ENCODE measurements at regions not wholly inside any gene's neighbourhood (a gene's known extent, or its start where the extent isn't known, plus 50 kb on each side); places are given as distances from the start of the nearest gene placed in this dataset.

- H3K4me3 ChIP-seq = no peak overlapping the region
- no peak for TF ChIP-seq POLR2A (IDR thresholded peaks at IDR 0.05)
- no peak for TF ChIP-seq CTCF (IDR thresholded peaks at IDR 0.05)
- WGBS, 2 donors = 88 to 100% methylated on average over 1 of the region's 1 CpG
- no peaks in the 10 kb centered on the region for H3K36me3 ChIP-seq (replicated peaks in 1 of 2; ENCODE audit: insufficient read depth in 1 of 2, low read depth in 2 of 2)
- no peaks in the 10 kb centered on the region for H3K27me3 ChIP-seq
- H3K9me3 ChIP-seq = no peaks in the 10 kb centered on the region
- no peaks in the 10 kb centered on the region for H3K4me1 ChIP-seq
- intact Hi-C loops (cut with DNase I) = no loop called here
- DNase-seq (no peak), ATAC-seq (no peak)
- no peak overlapping the region for H3K27ac ChIP-seq
Observed at GRCh38 chr2:185663811-185664210, 74.8 kb upstream of the FSIP2 start.

GRCh38 chr2:185664384-185664783 lies 74.2 kb upstream of the FSIP2 start:
- Histone ChIP-seq H3K9me3 (no peaks in the 10 kb centered on the region), H3K36me3 (replicated peaks in 1 of 2; ENCODE audit: insufficient read depth in 1 of 2, low read depth in 2 of 2) (no peaks in the 10 kb centered on the region), H3K27ac (no peak overlapping the region), H3K4me1 (no peaks in the 10 kb centered on the region), H3K4me3 (no peak overlapping the region), H3K27me3 (no peaks in the 10 kb centered on the region)
- WGBS, 2 donors = 67 to 74% methylated on average over 2 of the region's 2 CpGs
- intact Hi-C loops (cut with DNase I) = no loop called here
- no peak for TF ChIP-seq CTCF (IDR thresholded peaks at IDR 0.05)
- no peak for TF ChIP-seq POLR2A (IDR thresholded peaks at IDR 0.05)
- no peak for ATAC-seq
- DNase-seq = no peak

GRCh38 chr2:185665251-185665814 lies 73.3 kb upstream of the FSIP2 start:
- Histone ChIP-seq H3K9me3 (no peaks in the 10 kb centered on the region), H3K27ac (no peak overlapping the region), H3K4me1 (no peaks in the 10 kb centered on the region), H3K4me3 (no peak overlapping the region), H3K27me3 (no peaks in the 10 kb centered on the region), H3K36me3 (replicated peaks in 1 of 2; ENCODE audit: insufficient read depth in 1 of 2, low read depth in 2 of 2) (no peaks in the 10 kb centered on the region)
- intact Hi-C loops (cut with DNase I) = no loop called here
- DNase-seq (no peak), ATAC-seq (no peak)
- TF ChIP-seq CTCF (IDR thresholded peaks at IDR 0.05) (no peak), POLR2A (IDR thresholded peaks at IDR 0.05) (no peak)
- WGBS, 2 donors = 86 to 97% methylated on average over 2 of the region's 2 CpGs

- 87 to 92% methylated on average over 2 of the region's 2 CpGs for WGBS, 2 donors
- intact Hi-C loops (cut with DNase I) = no loop called here
- H3K4me3 ChIP-seq = no peak overlapping the region
- no peak for TF ChIP-seq CTCF (IDR thresholded peaks at IDR 0.05)
- TF ChIP-seq POLR2A (IDR thresholded peaks at IDR 0.05) = no peak
- no peaks in the 10 kb centered on the region for H3K9me3 ChIP-seq
- no peaks in the 10 kb centered on the region for H3K36me3 ChIP-seq (replicated peaks in 1 of 2; ENCODE audit: insufficient read depth in 1 of 2, low read depth in 2 of 2)
- no peaks in the 10 kb centered on the region for H3K27me3 ChIP-seq
- no peaks in the 10 kb centered on the region for H3K4me1 ChIP-seq
- no peak for ATAC-seq
- DNase-seq = no peak
- no peak overlapping the region for H3K27ac ChIP-seq
Observed at GRCh38 chr2:185667452-185667851, 71.2 kb upstream of the FSIP2 start.

GRCh38 chr2:185668710-185669109 lies 69.9 kb upstream of the FSIP2 start:
- H3K27ac ChIP-seq = no peak overlapping the region
- TF ChIP-seq CTCF (IDR thresholded peaks at IDR 0.05) (no peak), POLR2A (IDR thresholded peaks at IDR 0.05) (no peak)
- no peaks in the 10 kb centered on the region for H3K36me3 ChIP-seq (replicated peaks in 1 of 2; ENCODE audit: insufficient read depth in 1 of 2, low read depth in 2 of 2)
- no peaks in the 10 kb centered on the region for H3K9me3 ChIP-seq
- ATAC-seq (no peak), DNase-seq (no peak)
- intact Hi-C loops (cut with DNase I) = no loop called here
- H3K4me3 ChIP-seq = no peak overlapping the region
- H3K4me1 ChIP-seq = no peaks in the 10 kb centered on the region
- H3K27me3 ChIP-seq = no peaks in the 10 kb centered on the region

Data from body of pancreas (tissue), 4 donors.